ENCODE measurements at regions not wholly inside any gene's neighbourhood (a gene's known extent, or its start where the extent isn't known, plus 50 kb on each side); places are given as distances from the start of the nearest gene placed in this dataset.

DNA sequence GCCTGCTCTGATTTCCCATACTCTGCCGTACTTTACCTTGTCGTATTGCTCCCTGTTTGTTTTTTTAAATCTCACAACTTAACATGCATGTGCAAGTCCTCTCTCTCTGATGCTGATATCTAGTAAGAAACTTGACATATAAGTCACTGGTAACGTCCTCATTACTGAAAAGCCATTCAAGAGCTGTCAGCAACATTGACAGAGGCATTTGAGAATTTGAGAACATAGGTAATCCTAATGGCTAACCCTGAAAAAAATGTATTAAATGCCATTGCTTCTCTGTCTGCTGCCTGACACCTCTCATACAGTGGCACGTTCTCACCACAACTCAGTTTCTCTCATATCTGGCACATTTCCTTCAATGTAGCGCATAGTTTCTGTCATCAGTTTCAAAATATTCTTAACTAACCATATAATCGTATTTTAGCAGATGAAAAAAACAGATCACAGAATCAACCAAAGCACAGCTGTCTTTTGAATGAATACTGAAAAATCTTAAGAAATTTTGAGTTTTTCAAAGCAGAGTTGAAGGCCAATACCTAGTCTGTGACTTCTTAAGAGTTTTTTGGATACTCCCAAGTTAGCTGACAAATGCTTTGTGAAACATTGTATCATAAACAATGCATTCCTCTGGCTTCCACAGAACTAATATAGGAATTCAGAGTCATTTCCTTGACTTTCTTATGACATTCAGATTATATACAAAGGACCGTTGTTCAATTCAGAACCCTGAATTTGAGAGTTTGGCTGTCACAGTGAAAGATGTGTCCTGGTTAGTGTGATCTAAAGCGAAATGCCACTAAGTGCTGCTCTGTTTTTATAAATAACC lies 996.4 kb downstream of the C4orf33 start:
- H3K4me3 ChIP-seq (ENCODE audit: control insufficient read depth, low read depth, low read length): no peak overlapping the region
- DNase-seq (ENCODE audit: low read depth): no peak
- TF ChIP-seq CTCF (IDR thresholded peaks at IDR 0.05; ENCODE audit: control insufficient read depth, insufficient read depth, low read depth, low read length, missing control alignments): no peak

DNA sequence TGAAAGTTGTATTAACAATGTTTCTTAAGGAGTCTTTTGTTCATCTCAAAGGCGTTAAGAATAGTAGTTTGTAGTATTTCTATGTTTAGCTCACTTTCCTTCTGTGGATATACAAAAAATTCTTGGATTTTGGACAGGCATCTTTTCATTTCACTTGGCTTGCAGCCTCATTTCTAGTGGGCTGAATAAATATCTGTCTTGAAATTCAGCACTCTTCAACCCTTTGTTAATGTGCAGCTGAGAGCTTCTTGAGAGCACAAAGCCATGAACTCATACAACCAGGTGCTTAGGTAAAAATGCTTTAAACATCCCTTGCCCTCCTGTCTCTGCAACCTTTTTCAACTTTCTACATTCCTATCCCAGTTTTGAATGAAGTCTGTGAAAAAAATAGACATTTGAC lies 1003.2 kb downstream of the C4orf33 start:
- DNase-seq (ENCODE audit: low read depth): no peak
- H3K4me3 ChIP-seq (ENCODE audit: control insufficient read depth, low read depth, low read length): no peak overlapping the region
- TF ChIP-seq CTCF (IDR thresholded peaks at IDR 0.05; ENCODE audit: control insufficient read depth, insufficient read depth, low read depth, low read length, missing control alignments): no peak

DNA sequence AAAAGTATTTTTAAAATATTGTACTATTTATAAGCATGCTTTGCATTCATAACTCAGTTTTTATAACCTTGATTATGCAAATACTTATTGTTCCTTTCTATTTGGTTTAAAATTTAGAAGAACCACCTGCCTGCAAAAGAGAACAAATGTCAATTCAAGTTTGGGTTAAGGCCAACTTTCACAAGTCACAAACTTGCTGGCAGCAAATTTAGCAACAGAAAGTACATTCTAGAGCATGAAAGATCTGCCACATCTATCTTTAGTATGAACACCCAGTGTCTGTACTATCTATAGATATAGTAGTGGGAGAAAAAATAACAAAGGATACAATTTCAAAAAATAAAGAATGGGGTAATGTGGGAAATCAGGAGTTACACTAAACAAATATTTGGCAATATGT lies 1014.2 kb downstream of the C4orf33 start:
- no peak overlapping the region for H3K4me3 ChIP-seq (ENCODE audit: control insufficient read depth, low read depth, low read length)
- DNase-seq (ENCODE audit: low read depth): no peak
- no peak for TF ChIP-seq CTCF (IDR thresholded peaks at IDR 0.05; ENCODE audit: control insufficient read depth, insufficient read depth, low read depth, low read length, missing control alignments)

- DNase-seq (ENCODE audit: low read depth): no peak
- H3K4me3 ChIP-seq (ENCODE audit: control insufficient read depth, low read depth, low read length): no peak overlapping the region
- TF ChIP-seq CTCF (IDR thresholded peaks at IDR 0.05; ENCODE audit: control insufficient read depth, insufficient read depth, low read depth, low read length, missing control alignments): no peak
Measured at GRCh38 chr4:130110770-130111169, 1014.8 kb downstream of the C4orf33 start.

DNA sequence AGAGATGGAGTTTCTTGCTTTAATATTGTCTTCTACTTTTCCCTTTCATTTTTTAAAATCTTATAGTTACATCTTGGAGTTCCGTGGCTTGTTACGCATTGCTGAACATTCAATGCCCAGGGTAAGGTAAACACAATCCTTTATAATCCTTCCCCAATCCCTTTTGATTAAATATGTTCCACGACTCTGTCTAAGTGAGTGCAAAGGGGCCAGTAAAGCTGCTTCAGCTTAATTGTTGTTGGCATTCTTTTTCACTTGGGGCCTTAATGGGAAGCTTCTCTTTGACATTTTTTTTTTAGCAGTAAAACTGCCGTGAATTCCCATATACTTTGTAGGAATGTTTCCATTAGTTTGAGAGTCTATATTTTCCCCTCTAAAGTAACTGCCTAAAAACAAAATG lies 1028.1 kb downstream of the C4orf33 start:
- H3K4me3 ChIP-seq (ENCODE audit: control insufficient read depth, low read depth, low read length): no peak overlapping the region
- TF ChIP-seq CTCF (IDR thresholded peaks at IDR 0.05; ENCODE audit: control insufficient read depth, insufficient read depth, low read depth, low read length, missing control alignments): no peak
- DNase-seq (ENCODE audit: low read depth): no peak

GRCh38 chr4:130125467-130125866 lies 1029.5 kb downstream of the C4orf33 start:
- H3K4me3 ChIP-seq (ENCODE audit: control insufficient read depth, low read depth, low read length): no peak overlapping the region
- no peak for TF ChIP-seq CTCF (IDR thresholded peaks at IDR 0.05; ENCODE audit: control insufficient read depth, insufficient read depth, low read depth, low read length, missing control alignments)

More at GRCh38 chr4:130125467-130125866, 1029.5 kb downstream of the C4orf33 start:
- no peak for DNase-seq (ENCODE audit: low read depth)
